T-cell (primary cell): ENCODE measurements at regions not wholly inside any gene's neighbourhood (a gene's known extent, or its start where the extent isn't known, plus 50 kb on each side); places are given as distances from the start of the nearest gene placed in this dataset.

Experiments used
- ATAC-seq, 4 experiments: fragments of 200-7000 bp in 3 of 4; fragments of 150-1000 bp in 1 of 4; cut with Tn5 transposase; replicated peaks in 1 of 4; 1 replicate in 3 of 4; 2 replicates in 1 of 4; pipeline ENCODE4 v1.10.0; 2021; ENCODE audit warnings: moderate library complexity in 3 of 4, mild to moderate bottlenecking in 2 of 4, moderate number of reproducible peaks in 1 of 4
- CTCF ChIA-PET, 2 donors: fragments of 300-600 bp; sonication (Branson Sonifier 250); formaldehyde crosslinking; loops; one replicate each; lab custom pipeline; 2022; ENCODE audit warnings: antibody characterized with exemption in 2 of 2; lab: Charles Lee
- POLR2A ChIA-PET, 2 donors: fragments of 300-600 bp; sonication (Branson Sonifier 250); formaldehyde crosslinking; loops; one replicate each; lab custom pipeline; 2022; ENCODE audit warnings: antibody characterized with exemption in 2 of 2; lab: Charles Lee
- DNase-seq, 35 experiments: peaks; one replicate each; pipeline versions ENCODE4 v3.0.0 to v3.0.0-alpha.2; 2013 to 2023
- H3K27ac ChIP-seq: one replicate; pipeline ENCODE4 v1.5.1; 2013; ENCODE audit warnings: low read length
- H3K27me3 ChIP-seq, 2 experiments: replicated peaks in 1 of 2; 1 replicate in 1 of 2; 2 replicates in 1 of 2; pipeline versions ENCODE4 v1.6.1 to v1.7.0; 2013; ENCODE audit warnings: low read length in 1 of 2, mixed read lengths in 1 of 2; ENCODE audit not compliant: control insufficient read depth in 2 of 2, insufficient read depth in 2 of 2; ENCODE audit errors: extremely low read depth in 1 of 2
- H3K36me3 ChIP-seq, 2 donors: 1 replicate in 1 of 2; 2 replicates in 1 of 2; pipeline versions ENCODE4 v1.6.1 to v1.7.0; 2013; ENCODE audit warnings: low read length in 1 of 2; ENCODE audit not compliant: control insufficient read depth in 2 of 2, insufficient read depth in 1 of 2; ENCODE audit errors: extremely low read depth in 1 of 2
- H3K4me1 ChIP-seq, 2 experiments: 1 replicate in 1 of 2; 2 replicates in 1 of 2; pipeline versions ENCODE4 v1.6.1 to v1.7.0; 2013; ENCODE audit warnings: low read length in 2 of 2, mixed read lengths in 1 of 2; ENCODE audit not compliant: insufficient read depth in 2 of 2, control insufficient read depth in 1 of 2; ENCODE audit errors: extremely low read depth in 1 of 2
- H3K4me3 ChIP-seq, 2 donors: 1 replicate in 1 of 2; 2 replicates in 1 of 2; pipeline versions ENCODE4 v1.5.1 to v1.7.0; 2013; ENCODE audit warnings: mild to moderate bottlenecking in 2 of 2, low read length in 1 of 2, moderate library complexity in 1 of 2; ENCODE audit not compliant: control insufficient read depth in 1 of 2; ENCODE audit errors: extremely low read depth in 1 of 2
- H3K9me3 ChIP-seq: 2 replicates; pipeline ENCODE4 v1.7.0; 2013
- H3K27ac Mint-ChIP-seq, 2 donors: one replicate each; pipeline ENCODE4 v1.8.0; 2020 to 2021; ENCODE audit warnings: mild to moderate bottlenecking in 2 of 2, mixed read lengths in 2 of 2
- H3K27me3 Mint-ChIP-seq, 2 donors: one replicate each; pipeline ENCODE4 v1.8.0; 2021 to 2022; ENCODE audit warnings: mixed read lengths in 2 of 2
- H3K36me3 Mint-ChIP-seq: one replicate; pipeline ENCODE4 v1.8.0; 2021; ENCODE audit warnings: mixed read lengths
- H3K4me1 Mint-ChIP-seq, 3 donors: one replicate each; pipeline ENCODE4 v1.8.0; 2020 to 2022; ENCODE audit warnings: mixed read lengths in 3 of 3, mild to moderate bottlenecking in 1 of 3
- H3K4me3 Mint-ChIP-seq, 3 donors: one replicate each; pipeline ENCODE4 v1.8.0; 2020 to 2022; ENCODE audit warnings: mild to moderate bottlenecking in 3 of 3, mixed read lengths in 3 of 3, moderate library complexity in 3 of 3
- H3K9me3 Mint-ChIP-seq, 3 donors: one replicate each; pipeline ENCODE4 v1.8.0; 2020 to 2022; ENCODE audit warnings: mixed read lengths in 3 of 3
- WGBS: methylation state at CpG from one replicate; pipeline ENCODE4 v1.1.5; 2013; ENCODE audit warnings: missing lambda C conversion rate; ENCODE audit not compliant: insufficient coverage; 5-methylcytosine and 5-hydroxymethylcytosine counted together

DNA sequence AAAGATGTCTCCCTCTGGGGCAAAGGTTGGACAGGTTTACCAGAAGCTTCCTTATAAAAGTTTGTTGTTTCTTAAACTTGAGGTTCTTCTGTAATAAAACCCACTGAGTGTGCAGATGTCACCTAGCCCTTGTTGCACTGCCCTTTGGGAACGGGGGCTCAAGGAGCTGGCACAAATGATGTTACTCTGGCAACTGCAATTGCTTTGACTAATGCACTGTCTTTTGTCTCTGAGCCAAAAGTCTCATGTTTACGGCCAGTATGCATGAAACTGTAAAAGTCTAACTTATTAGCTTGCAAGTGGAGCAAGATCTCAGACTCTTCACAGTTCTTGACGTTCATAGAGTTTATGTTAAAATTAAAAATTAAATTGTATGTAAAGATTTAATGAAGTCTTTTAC is 655.7 kb downstream of the EPHA7 start:
- Histone ChIP-seq H3K4me3 (no peak overlapping the region), H3K4me1 (no peaks in the 10 kb centered on the region), H3K27me3 (no peaks in the 10 kb centered on the region), H3K36me3 (no peaks in the 10 kb centered on the region), H3K27ac (no peak overlapping the region), H3K9me3 (no peaks in the 10 kb centered on the region)
- ATAC-seq: no peak
- WGBS: 71% methylated on average over 2 of the region's 3 CpGs
- H3K27ac Mint-ChIP-seq: no peak overlapping the region
- H3K4me1 Mint-ChIP-seq: no peaks in the 10 kb centered on the region
- no peaks in the 10 kb centered on the region for H3K36me3 Mint-ChIP-seq
- ChIA-PET CTCF (no interaction called here), POLR2A (no interaction called here)
- no peak overlapping the region for H3K4me3 Mint-ChIP-seq
- DNase-seq: no peak
- no peaks in the 10 kb centered on the region for H3K27me3 Mint-ChIP-seq
- H3K9me3 Mint-ChIP-seq: peaks cover 0 to 5% (median 0%) of the 10 kb centered on the region in 3 donors

DNA sequence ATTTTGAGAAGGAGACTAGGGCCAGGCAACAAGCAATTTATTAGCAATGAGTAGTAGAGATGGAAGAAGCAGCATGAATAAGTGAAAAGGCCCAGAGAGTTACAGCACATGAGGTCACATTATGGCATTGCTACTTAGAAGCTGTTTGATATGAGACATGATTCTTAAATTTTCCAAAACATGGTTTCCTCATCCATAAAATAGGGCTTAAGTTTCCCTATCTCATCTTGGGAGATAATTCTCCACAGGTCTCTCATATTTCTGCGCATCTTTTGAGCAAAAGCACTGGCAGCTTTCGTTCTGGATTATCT is 656.1 kb downstream of the EPHA7 start:
- no peaks in the 10 kb centered on the region for H3K4me1 ChIP-seq
- H3K27me3 Mint-ChIP-seq: no peaks in the 10 kb centered on the region
- H3K4me3 Mint-ChIP-seq: no peak overlapping the region
- no peak for DNase-seq
- H3K36me3 ChIP-seq: no peaks in the 10 kb centered on the region
- H3K4me1 Mint-ChIP-seq: no peaks in the 10 kb centered on the region
- 94% methylated on average over 2 of the region's 2 CpGs for WGBS
- POLR2A ChIA-PET: no interaction called here
- H3K27ac ChIP-seq: no peak overlapping the region
- H3K27me3 ChIP-seq: no peaks in the 10 kb centered on the region
- no peak overlapping the region for H3K27ac Mint-ChIP-seq
- CTCF ChIA-PET: no interaction called here
- no peaks in the 10 kb centered on the region for H3K36me3 Mint-ChIP-seq
- no peak for ATAC-seq
- no peaks in the 10 kb centered on the region for H3K9me3 ChIP-seq
- peaks cover 0 to 5% (median 0%) of the 10 kb centered on the region in 3 donors for H3K9me3 Mint-ChIP-seq
- H3K4me3 ChIP-seq: no peak overlapping the region

- peaks cover 0 to 5% (median 0%) of the 10 kb centered on the region in 3 donors for H3K9me3 Mint-ChIP-seq
- Histone ChIP-seq H3K4me1 (no peaks in the 10 kb centered on the region), H3K4me3 (no peak overlapping the region), H3K27me3 (no peaks in the 10 kb centered on the region), H3K9me3 (no peaks in the 10 kb centered on the region), H3K36me3 (no peaks in the 10 kb centered on the region), H3K27ac (no peak overlapping the region)
- H3K4me3 Mint-ChIP-seq: no peak overlapping the region
- H3K36me3 Mint-ChIP-seq: no peaks in the 10 kb centered on the region
- ChIA-PET POLR2A (no interaction called here), CTCF (no interaction called here)
- H3K4me1 Mint-ChIP-seq: no peaks in the 10 kb centered on the region
- H3K27ac Mint-ChIP-seq: no peak overlapping the region
- ATAC-seq: no peak
- no peaks in the 10 kb centered on the region for H3K27me3 Mint-ChIP-seq
- WGBS: no CpG with 5 or more reads among the region's 3 CpGs
- no peak for DNase-seq
Measured at GRCh38 chr6:92762443-92763273, 656.7 kb downstream of the EPHA7 start.

GRCh38 chr6:92759178-92759577 is 660.2 kb downstream of the EPHA7 start:
- Mint-ChIP-seq H3K4me1 (no peaks in the 10 kb centered on the region), H3K36me3 (no peaks in the 10 kb centered on the region), H3K27me3 (no peaks in the 10 kb centered on the region), H3K4me3 (no peak overlapping the region), H3K9me3 (peaks cover 3 to 5% (median 4%) of the 10 kb centered on the region in 3 donors), H3K27ac (no peak overlapping the region)
- Histone ChIP-seq H3K4me3 (no peak overlapping the region), H3K4me1 (no peaks in the 10 kb centered on the region), H3K27me3 (no peaks in the 10 kb centered on the region), H3K36me3 (no peaks in the 10 kb centered on the region), H3K9me3 (no peaks in the 10 kb centered on the region), H3K27ac (no peak overlapping the region)
- ChIA-PET POLR2A (no interaction called here), CTCF (no interaction called here)
- WGBS: no CpG with 5 or more reads among the region's 3 CpGs
- DNase-seq: no peak
- ATAC-seq: no peak

- DNase-seq (no peak), ATAC-seq (no peak)
- no peaks in the 10 kb centered on the region for H3K36me3 Mint-ChIP-seq
- H3K4me3 ChIP-seq: no peak overlapping the region
- H3K36me3 ChIP-seq: no peaks in the 10 kb centered on the region
- H3K27ac Mint-ChIP-seq: no peak overlapping the region
- no peaks in the 10 kb centered on the region for H3K9me3 ChIP-seq
- no peaks in the 10 kb centered on the region for H3K27me3 Mint-ChIP-seq
- no peaks in the 10 kb centered on the region for H3K4me1 ChIP-seq
- POLR2A ChIA-PET: no interaction called here
- H3K4me3 Mint-ChIP-seq: no peak overlapping the region
- no peaks in the 10 kb centered on the region for H3K27me3 ChIP-seq
- CTCF ChIA-PET: no interaction called here
- 89% methylated on average over 2 of the region's 4 CpGs for WGBS
- H3K27ac ChIP-seq: no peak overlapping the region
- peaks cover 4 to 6% (median 5%) of the 10 kb centered on the region in 3 donors for H3K9me3 Mint-ChIP-seq
- no peaks in the 10 kb centered on the region for H3K4me1 Mint-ChIP-seq
Measured at GRCh38 chr6:92757925-92758324, 661.4 kb downstream of the EPHA7 start.

DNA sequence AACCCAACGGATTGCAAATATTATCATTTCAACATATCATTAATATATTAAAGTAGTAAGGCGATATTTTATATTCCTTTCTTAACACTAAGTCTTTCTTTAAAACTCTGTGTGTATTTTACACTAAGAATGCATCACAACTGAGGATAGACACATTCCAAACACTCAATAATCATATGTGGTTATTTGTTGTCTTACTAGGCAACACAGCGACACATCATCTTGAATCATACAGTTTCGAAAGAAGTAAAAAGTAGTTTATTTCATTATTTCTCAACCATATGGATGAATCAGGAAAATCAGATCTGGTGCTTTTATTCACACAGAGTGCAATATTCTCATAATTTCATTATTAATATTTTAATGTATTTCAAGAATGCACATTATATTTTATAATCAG is 662.4 kb downstream of the EPHA7 start:
- H3K4me1 ChIP-seq: no peaks in the 10 kb centered on the region
- no peaks in the 10 kb centered on the region for H3K36me3 Mint-ChIP-seq
- ChIA-PET POLR2A (no interaction called here), CTCF (no interaction called here)
- no peak overlapping the region for H3K27ac Mint-ChIP-seq
- H3K36me3 ChIP-seq: no peaks in the 10 kb centered on the region
- H3K27me3 ChIP-seq: no peaks in the 10 kb centered on the region
- no peak overlapping the region for H3K27ac ChIP-seq
- no peaks in the 10 kb centered on the region for H3K9me3 ChIP-seq
- H3K4me3 ChIP-seq: no peak overlapping the region
- no peaks in the 10 kb centered on the region for H3K4me1 Mint-ChIP-seq
- no peak overlapping the region for H3K4me3 Mint-ChIP-seq
- DNase-seq (no peak), ATAC-seq (no peak)
- peaks cover 14 to 16% (median 14%) of the 10 kb centered on the region in 3 donors for H3K9me3 Mint-ChIP-seq
- WGBS: no CpG with 5 or more reads among the region's 4 CpGs
- no peaks in the 10 kb centered on the region for H3K27me3 Mint-ChIP-seq
